HepG2 (cell line): ENCODE measurements at regions not wholly inside any gene's neighbourhood (a gene's known extent, or its start where the extent isn't known, plus 50 kb on each side); places are given as distances from the start of the nearest gene placed in this dataset.

Source experiments
- ATAC-seq: fragments of 200-7000 bp; cut with Tn5 transposase; 3 replicates; pipeline ENCODE4 v1.9.1; 2020; ENCODE audit warnings: mild to moderate bottlenecking, moderate library complexity
- BruUV-seq: library from RNA; stranded (reverse); fragments of 400-500 nt; replicated peaks from 2 replicates; lab custom pipeline; 2021; lab: Mats Ljungman, UMichigan
- CTCF ChIA-PET: fragments of 300-600 bp; formaldehyde crosslinking; extraction: SDS; loops from one replicate; lab custom pipeline; 2021; ENCODE audit warnings: low total read pairs, inconsistent platforms, low intra/inter-chr PET ratio; lab: Yijun Ruan, JAX
- POLR2A ChIA-PET: fragments of 350-600 bp; sonication (Branson Sonifier 250); formaldehyde crosslinking; loops from one replicate; lab custom pipeline; 2020; ENCODE audit warnings: antibody characterized with exemption, inconsistent platforms; lab: Yijun Ruan, JAX
- DNase-seq: peaks from one replicate; pipeline ENCODE4 v3.0.0-alpha.2; 2015; ENCODE audit warnings: low spot score
- FAIRE-seq: peaks from 3 replicates; lab custom pipeline; 2011; peaks lifted over from hg19 to GRCh38; lab: Jason Lieb, UNC
- H2AFZ ChIP-seq: one replicate; pipeline ENCODE4 v1.6.1; 2011; ENCODE audit warnings: low read length, inconsistent platforms
- H3K27ac ChIP-seq: fragments of 300-600 bp; 3 replicates; pipeline ENCODE4 v1.8.0; 2011; ENCODE audit warnings: mixed run types, mild to moderate bottlenecking, mixed read lengths, low read length, inconsistent platforms; ENCODE audit not compliant: insufficient read depth; ENCODE audit errors: extremely low read length
- H3K27me3 ChIP-seq, 2 experiments: fragments of 200-600 bp in 1 of 2; 2 replicates in 1 of 2; 3 replicates in 1 of 2; pipeline versions ENCODE4 v1.6.0 to v1.8.0; 2011; ENCODE audit warnings: low read length in 2 of 2, mild to moderate bottlenecking in 2 of 2, moderate library complexity in 2 of 2, inconsistent platforms in 1 of 2; ENCODE audit not compliant: insufficient read depth in 2 of 2, control insufficient read depth in 1 of 2
- H3K36me3 ChIP-seq, 2 experiments: fragments of 200-600 bp in 1 of 2; replicated peaks in 1 of 2; 2 replicates in 1 of 2; 3 replicates in 1 of 2; pipeline versions ENCODE4 v1.5.1 to v1.8.0; 2011; ENCODE audit warnings: low read length in 2 of 2, inconsistent platforms in 1 of 2; ENCODE audit not compliant: insufficient read depth in 2 of 2, control insufficient read depth in 1 of 2
- H3K4me1 ChIP-seq: 2 replicates; pipeline ENCODE4 v1.5.1; 2012; ENCODE audit warnings: low read length, inconsistent platforms; ENCODE audit not compliant: insufficient read depth
- H3K4me2 ChIP-seq: 2 replicates; pipeline ENCODE4 v1.6.0; 2011; ENCODE audit warnings: low read depth, low read length, inconsistent platforms
- H3K4me3 ChIP-seq, 3 experiments: fragments of 200-600 bp in 1 of 3; sonication (generic), shearing (Covaris generic) in 1 of 3; replicated peaks in 1 of 3; 2 replicates each; pipeline ENCODE4 v1.5.1; 2011 to 2016; ENCODE audit warnings: low read length in 3 of 3, inconsistent platforms in 2 of 3, low read depth in 2 of 3, mild to moderate bottlenecking in 2 of 3, control low read depth in 1 of 3, mixed read lengths in 1 of 3; ENCODE audit not compliant: insufficient read depth in 1 of 3
- H3K79me2 ChIP-seq: one replicate; pipeline ENCODE4 v1.6.1; 2011; ENCODE audit warnings: low read length, inconsistent platforms; ENCODE audit not compliant: insufficient read depth
- H3K9ac ChIP-seq: 2 replicates; pipeline ENCODE4 v1.6.0; 2011; ENCODE audit warnings: mild to moderate bottlenecking, low read depth, low read length, inconsistent platforms; ENCODE audit not compliant: insufficient read depth
- H3K9me3 ChIP-seq: 2 replicates; pipeline ENCODE4 v1.5.1; 2012; ENCODE audit warnings: mild to moderate bottlenecking, low read length
- H4K20me1 ChIP-seq: 2 replicates; pipeline ENCODE4 v1.6.0; 2011; ENCODE audit warnings: inconsistent platforms, mild to moderate bottlenecking, low read length, moderate library complexity; ENCODE audit not compliant: insufficient read depth
- CC2D1A ChIP-seq: sonication (generic); formaldehyde crosslinking; IDR thresholded peaks from 2 replicates; pipeline ENCODE4 v1.8.1; 2023; ENCODE audit warnings: mild to moderate bottlenecking, missing genetic modification reagents
- EEA1 ChIP-seq: sonication (generic); formaldehyde crosslinking; IDR thresholded peaks from 2 replicates; pipeline ENCODE4 v1.5.1; 2020; ENCODE audit warnings: mild to moderate bottlenecking, missing genetic modification reagents, borderline replicate concordance
- MXI1 ChIP-seq: IDR thresholded peaks from 3 replicates; pipeline ENCODE4 v1.6.1; 2012; ENCODE audit warnings: low read depth, low read length, inconsistent platforms, borderline replicate concordance
- NR2F1 ChIP-seq, 2 experiments: fragments of 450-650 bp in 1 of 2; formaldehyde crosslinking in 1 of 2; IDR thresholded peaks; 2 replicates each; pipeline versions ENCODE4 v1.5.0 to v1.6.1; 2016 to 2020; ENCODE audit warnings: mild to moderate bottlenecking in 1 of 2, missing compliant biosample characterization in 1 of 2, missing genetic modification reagents in 1 of 2, moderate library complexity in 1 of 2
- SNAPC2 ChIP-seq: sonication (generic); formaldehyde crosslinking; IDR thresholded peaks from 2 replicates; pipeline ENCODE4 v1.8.1; 2022; ENCODE audit warnings: mild to moderate bottlenecking, missing genetic modification reagents
- YY1 ChIP-seq: IDR thresholded peaks from 2 replicates; pipeline ENCODE4 v1.6.1; 2011; ENCODE audit warnings: low read length, low read depth, moderate library complexity, mild to moderate bottlenecking; ENCODE audit not compliant: insufficient read depth, insufficient replicate concordance
- WGBS: methylation state at CpG from one replicate; pipeline ENCODE4 v1.1.6; 2017; ENCODE audit warnings: low lambda C conversion rate; 5-methylcytosine and 5-hydroxymethylcytosine counted together
- in situ Hi-C: cut with HindIII; loops from 2 replicates; pipeline ENCODE4 v1.10.0; 2017; ENCODE audit warnings: low pct_unique_long_range_greater_than_20kb; ENCODE audit not compliant: extremely low pct_ligation_motif_present
- intact Hi-C: fragments of 100-400 bp; cut with micrococcal nuclease; formaldehyde crosslinking; loops from one replicate; pipeline ENCODE4 v1.10.0; 2022; ENCODE audit not compliant: unreplicated experiment
- TF ChIP-seq, protein P1 (sequence below): sonication (generic); formaldehyde crosslinking; IDR thresholded peaks from 2 replicates; pipeline ENCODE4 v1.4.0; 2020; ENCODE audit warnings: missing genetic modification reagents, mild to moderate bottlenecking, borderline replicate concordance
- TF ChIP-seq, protein P2 (sequence below): sonication (generic); formaldehyde crosslinking; IDR thresholded peaks from 2 replicates; pipeline ENCODE4 v1.5.0; 2020; ENCODE audit warnings: mild to moderate bottlenecking, missing genetic modification reagents
- TF ChIP-seq, protein P3 (sequence below): sonication (generic); formaldehyde crosslinking; conservative IDR thresholded peaks from 2 replicates; pipeline ENCODE4 v1.8.1; 2023; ENCODE audit warnings: missing genetic modification reagents
- TF ChIP-seq, protein P4 (sequence below): sonication (generic); formaldehyde crosslinking; IDR thresholded peaks from 2 replicates; pipeline ENCODE4 v1.4.0; 2020; ENCODE audit warnings: missing genetic modification reagents
- TF ChIP-seq, protein P5 (sequence below): sonication (generic); formaldehyde crosslinking; IDR thresholded peaks from 2 replicates; pipeline ENCODE4 v1.4.0; 2020; ENCODE audit warnings: mild to moderate bottlenecking, missing genetic modification reagents

DNA sequence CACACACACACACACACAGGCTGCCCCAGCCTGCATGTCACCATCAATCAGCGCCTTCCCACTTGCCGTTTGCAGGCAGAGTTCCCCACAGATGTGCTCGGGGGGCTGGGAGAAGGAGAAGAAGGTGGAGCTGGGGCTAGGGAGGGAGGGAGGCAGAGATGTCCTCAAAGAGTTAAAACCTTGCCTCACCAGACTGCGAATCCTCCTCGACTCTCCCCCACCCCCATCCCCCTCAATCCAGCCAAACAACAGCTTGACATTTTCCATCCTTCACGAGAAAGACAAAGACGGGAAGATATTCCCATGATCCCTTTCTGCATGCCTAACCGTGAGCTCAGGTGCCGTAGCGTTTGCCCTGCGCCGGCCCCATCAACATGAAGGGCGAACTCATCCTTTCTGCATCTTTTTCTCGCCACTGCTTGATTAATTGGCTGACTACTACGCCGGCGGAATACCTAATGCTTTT lies 365.5 kb downstream of the MIAT start:
- no peak for DNase-seq
- no peak for ATAC-seq
- no peak for FAIRE-seq
- in situ Hi-C loops: no loop called here
- Histone ChIP-seq H3K27me3 (peaks cover 0 to 5% of the 10 kb centered on the region in 2 experiments; a peak in 3 of 5 replicates), H3K79me2 (no peaks in the 10 kb centered on the region), H4K20me1 (no peaks in the 10 kb centered on the region), H3K27ac (no peak overlapping the region), H3K9me3 (no peaks in the 10 kb centered on the region), H3K4me1 (no peaks in the 10 kb centered on the region), H3K36me3 (no peaks in the 10 kb centered on the region), H2AFZ (no peak overlapping the region), H3K4me3 (no peak overlapping the region), H3K9ac (no peak overlapping the region), H3K4me2 (no peak overlapping the region)
- 14% methylated on average over 15 of the region's 17 CpGs for WGBS
- ChIA-PET CTCF (no interaction called here), POLR2A (no interaction called here)
- intact Hi-C loops: no loop called here
- no TSS peak for BruUV-seq
- TF ChIP-seq MXI1 (no peak), NR2F1 (CRISPR knock-in tag; IDR thresholded peaks at IDR 0.05) (no peak), YY1 (no peak), CC2D1A (CRISPR knock-in tag) (no peak), SNAPC2 (CRISPR knock-in tag) (no peak), EEA1 (CRISPR knock-in tag) (no peak)
- TF ChIP-seq, protein P1, sequence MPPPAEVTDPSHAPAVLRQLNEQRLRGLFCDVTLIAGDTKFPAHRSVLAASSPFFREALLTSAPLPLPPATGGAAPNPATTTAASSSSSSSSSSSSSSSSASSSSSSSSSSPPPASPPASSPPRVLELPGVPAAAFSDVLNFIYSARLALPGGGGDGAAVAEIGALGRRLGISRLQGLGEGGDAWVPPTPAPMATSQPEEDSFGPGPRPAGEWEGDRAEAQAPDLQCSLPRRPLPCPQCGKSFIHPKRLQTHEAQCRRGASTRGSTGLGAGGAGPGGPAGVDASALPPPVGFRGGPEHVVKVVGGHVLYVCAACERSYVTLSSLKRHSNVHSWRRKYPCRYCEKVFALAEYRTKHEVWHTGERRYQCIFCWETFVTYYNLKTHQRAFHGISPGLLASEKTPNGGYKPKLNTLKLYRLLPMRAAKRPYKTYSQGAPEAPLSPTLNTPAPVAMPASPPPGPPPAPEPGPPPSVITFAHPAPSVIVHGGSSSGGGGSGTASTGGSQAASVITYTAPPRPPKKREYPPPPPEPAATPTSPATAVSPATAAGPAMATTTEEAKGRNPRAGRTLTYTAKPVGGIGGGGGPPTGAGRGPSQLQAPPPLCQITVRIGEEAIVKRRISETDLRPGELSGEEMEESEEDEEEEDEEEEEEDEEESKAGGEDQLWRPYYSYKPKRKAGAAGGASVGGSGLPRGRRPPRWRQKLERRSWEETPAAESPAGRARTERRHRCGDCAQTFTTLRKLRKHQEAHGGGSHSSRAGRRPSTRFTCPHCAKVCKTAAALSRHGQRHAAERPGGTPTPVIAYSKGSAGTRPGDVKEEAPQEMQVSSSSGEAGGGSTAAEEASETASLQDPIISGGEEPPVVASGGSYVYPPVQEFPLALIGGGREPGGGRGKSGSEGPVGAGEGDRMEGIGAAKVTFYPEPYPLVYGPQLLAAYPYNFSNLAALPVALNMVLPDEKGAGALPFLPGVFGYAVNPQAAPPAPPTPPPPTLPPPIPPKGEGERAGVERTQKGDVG (CRISPR knock-in tag): no peak
- TF ChIP-seq, protein P2, sequence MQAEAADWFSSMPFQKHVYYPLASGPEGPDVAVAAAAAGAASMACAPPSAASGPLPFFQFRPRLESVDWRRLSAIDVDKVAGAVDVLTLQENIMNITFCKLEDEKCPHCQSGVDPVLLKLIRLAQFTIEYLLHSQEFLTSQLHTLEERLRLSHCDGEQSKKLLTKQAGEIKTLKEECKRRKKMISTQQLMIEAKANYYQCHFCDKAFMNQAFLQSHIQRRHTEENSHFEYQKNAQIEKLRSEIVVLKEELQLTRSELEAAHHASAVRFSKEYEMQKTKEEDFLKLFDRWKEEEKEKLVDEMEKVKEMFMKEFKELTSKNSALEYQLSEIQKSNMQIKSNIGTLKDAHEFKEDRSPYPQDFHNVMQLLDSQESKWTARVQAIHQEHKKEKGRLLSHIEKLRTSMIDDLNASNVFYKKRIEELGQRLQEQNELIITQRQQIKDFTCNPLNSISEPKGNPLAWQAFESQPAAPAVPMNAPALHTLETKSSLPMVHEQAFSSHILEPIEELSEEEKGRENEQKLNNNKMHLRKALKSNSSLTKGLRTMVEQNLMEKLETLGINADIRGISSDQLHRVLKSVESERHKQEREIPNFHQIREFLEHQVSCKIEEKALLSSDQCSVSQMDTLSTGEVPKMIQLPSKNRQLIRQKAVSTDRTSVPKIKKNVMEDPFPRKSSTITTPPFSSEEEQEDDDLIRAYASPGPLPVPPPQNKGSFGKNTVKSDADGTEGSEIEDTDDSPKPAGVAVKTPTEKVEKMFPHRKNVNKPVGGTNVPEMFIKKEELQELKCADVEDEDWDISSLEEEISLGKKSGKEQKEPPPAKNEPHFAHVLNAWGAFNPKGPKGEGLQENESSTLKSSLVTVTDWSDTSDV (CRISPR knock-in tag): no peak
- TF ChIP-seq, protein P3, sequence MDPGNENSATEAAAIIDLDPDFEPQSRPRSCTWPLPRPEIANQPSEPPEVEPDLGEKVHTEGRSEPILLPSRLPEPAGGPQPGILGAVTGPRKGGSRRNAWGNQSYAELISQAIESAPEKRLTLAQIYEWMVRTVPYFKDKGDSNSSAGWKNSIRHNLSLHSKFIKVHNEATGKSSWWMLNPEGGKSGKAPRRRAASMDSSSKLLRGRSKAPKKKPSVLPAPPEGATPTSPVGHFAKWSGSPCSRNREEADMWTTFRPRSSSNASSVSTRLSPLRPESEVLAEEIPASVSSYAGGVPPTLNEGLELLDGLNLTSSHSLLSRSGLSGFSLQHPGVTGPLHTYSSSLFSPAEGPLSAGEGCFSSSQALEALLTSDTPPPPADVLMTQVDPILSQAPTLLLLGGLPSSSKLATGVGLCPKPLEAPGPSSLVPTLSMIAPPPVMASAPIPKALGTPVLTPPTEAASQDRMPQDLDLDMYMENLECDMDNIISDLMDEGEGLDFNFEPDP: no peak
- TF ChIP-seq, protein P4, sequence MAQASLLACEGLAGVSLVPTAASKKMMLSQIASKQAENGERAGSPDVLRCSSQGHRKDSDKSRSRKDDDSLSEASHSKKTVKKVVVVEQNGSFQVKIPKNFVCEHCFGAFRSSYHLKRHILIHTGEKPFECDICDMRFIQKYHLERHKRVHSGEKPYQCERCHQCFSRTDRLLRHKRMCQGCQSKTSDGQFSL (CRISPR knock-in tag): no peak
- TF ChIP-seq, protein P5, sequence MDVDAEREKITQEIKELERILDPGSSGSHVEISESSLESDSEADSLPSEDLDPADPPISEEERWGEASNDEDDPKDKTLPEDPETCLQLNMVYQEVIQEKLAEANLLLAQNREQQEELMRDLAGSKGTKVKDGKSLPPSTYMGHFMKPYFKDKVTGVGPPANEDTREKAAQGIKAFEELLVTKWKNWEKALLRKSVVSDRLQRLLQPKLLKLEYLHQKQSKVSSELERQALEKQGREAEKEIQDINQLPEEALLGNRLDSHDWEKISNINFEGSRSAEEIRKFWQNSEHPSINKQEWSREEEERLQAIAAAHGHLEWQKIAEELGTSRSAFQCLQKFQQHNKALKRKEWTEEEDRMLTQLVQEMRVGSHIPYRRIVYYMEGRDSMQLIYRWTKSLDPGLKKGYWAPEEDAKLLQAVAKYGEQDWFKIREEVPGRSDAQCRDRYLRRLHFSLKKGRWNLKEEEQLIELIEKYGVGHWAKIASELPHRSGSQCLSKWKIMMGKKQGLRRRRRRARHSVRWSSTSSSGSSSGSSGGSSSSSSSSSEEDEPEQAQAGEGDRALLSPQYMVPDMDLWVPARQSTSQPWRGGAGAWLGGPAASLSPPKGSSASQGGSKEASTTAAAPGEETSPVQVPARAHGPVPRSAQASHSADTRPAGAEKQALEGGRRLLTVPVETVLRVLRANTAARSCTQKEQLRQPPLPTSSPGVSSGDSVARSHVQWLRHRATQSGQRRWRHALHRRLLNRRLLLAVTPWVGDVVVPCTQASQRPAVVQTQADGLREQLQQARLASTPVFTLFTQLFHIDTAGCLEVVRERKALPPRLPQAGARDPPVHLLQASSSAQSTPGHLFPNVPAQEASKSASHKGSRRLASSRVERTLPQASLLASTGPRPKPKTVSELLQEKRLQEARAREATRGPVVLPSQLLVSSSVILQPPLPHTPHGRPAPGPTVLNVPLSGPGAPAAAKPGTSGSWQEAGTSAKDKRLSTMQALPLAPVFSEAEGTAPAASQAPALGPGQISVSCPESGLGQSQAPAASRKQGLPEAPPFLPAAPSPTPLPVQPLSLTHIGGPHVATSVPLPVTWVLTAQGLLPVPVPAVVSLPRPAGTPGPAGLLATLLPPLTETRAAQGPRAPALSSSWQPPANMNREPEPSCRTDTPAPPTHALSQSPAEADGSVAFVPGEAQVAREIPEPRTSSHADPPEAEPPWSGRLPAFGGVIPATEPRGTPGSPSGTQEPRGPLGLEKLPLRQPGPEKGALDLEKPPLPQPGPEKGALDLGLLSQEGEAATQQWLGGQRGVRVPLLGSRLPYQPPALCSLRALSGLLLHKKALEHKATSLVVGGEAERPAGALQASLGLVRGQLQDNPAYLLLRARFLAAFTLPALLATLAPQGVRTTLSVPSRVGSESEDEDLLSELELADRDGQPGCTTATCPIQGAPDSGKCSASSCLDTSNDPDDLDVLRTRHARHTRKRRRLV (CRISPR knock-in tag): no peak
